Stimulated activated CD4-positive, alpha-beta T cell treated with anti-CD3 and anti-CD28 coated beads, Interleukin-4, amount 100 ng/mL, for 4 hours (primary cell): ENCODE measurements at regions not wholly inside any gene's neighbourhood (a gene's known extent, or its start where the extent isn't known, plus 50 kb on each side); places are given as distances from the start of the nearest gene placed in this dataset.

Experiments used
- DNase-seq, 2 experiments: peaks; one replicate each; pipeline ENCODE4 v3.0.0-alpha.2; 2020

GRCh38 chr1:168920456-168921094, 185.9 kb upstream of the ATP1B1 start:
- DNase-seq, result no peak

GRCh38 chr1:168921629-168922028, 184.9 kb upstream of the ATP1B1 start:
- DNase-seq, result no peak

- no peak for DNase-seq
Measured at GRCh38 chr1:168923521-168924136, 182.9 kb upstream of the ATP1B1 start.

GRCh38 chr1:168924976-168925375, 181.5 kb upstream of the ATP1B1 start:
- DNase-seq, result no peak

- DNase-seq, result no peak
Measured at GRCh38 chr1:168926236-168926635, 180.3 kb upstream of the ATP1B1 start.

- no peak for DNase-seq
Measured at GRCh38 chr1:168932539-168932938, 174.0 kb upstream of the ATP1B1 start.

GRCh38 chr1:168933141-168933805, 173.2 kb upstream of the ATP1B1 start:
- DNase-seq, result no peak

GRCh38 chr1:168939110-168939946, 167.2 kb upstream of the ATP1B1 start:
- no peak for DNase-seq

- DNase-seq, result no peak
Measured at GRCh38 chr1:168939947-168940223, 166.6 kb upstream of the ATP1B1 start.

GRCh38 chr1:168941640-168942039, 164.8 kb upstream of the ATP1B1 start:
- no peak for DNase-seq

GRCh38 chr1:168942165-168942564, 164.3 kb upstream of the ATP1B1 start:
- DNase-seq, result no peak

- no peak for DNase-seq
Measured at GRCh38 chr1:168945870-168946269, 160.6 kb upstream of the ATP1B1 start.

GRCh38 chr1:168947041-168947440, 159.4 kb upstream of the ATP1B1 start:
- DNase-seq, result no peak

- no peak for DNase-seq
Measured at GRCh38 chr1:168949672-168950071, 156.8 kb upstream of the ATP1B1 start.

GRCh38 chr1:168957818-168958217, 148.7 kb upstream of the ATP1B1 start:
- no peak for DNase-seq

- DNase-seq, result no peak
Measured at GRCh38 chr1:168958562-168959289, 147.8 kb upstream of the ATP1B1 start.

GRCh38 chr1:168959382-168959781, 147.1 kb upstream of the ATP1B1 start:
- no peak for DNase-seq

GRCh38 chr1:168960114-168960513, 146.4 kb upstream of the ATP1B1 start:
- DNase-seq, result no peak

GRCh38 chr1:168960595-168960994, 145.9 kb upstream of the ATP1B1 start:
- no peak for DNase-seq

- DNase-seq, result no peak
Measured at GRCh38 chr1:168963601-168964000, 142.9 kb upstream of the ATP1B1 start.

- DNase-seq, result no peak
Measured at GRCh38 chr1:168964478-168964877, 142.0 kb upstream of the ATP1B1 start.

GRCh38 chr1:168966217-168966616, 140.3 kb upstream of the ATP1B1 start:
- no peak for DNase-seq

- DNase-seq, result no peak
Measured at GRCh38 chr1:168966636-168967035, 139.9 kb upstream of the ATP1B1 start.
